ENCODE measurements at regions not wholly inside any gene's neighbourhood (a gene's known extent, or its start where the extent isn't known, plus 50 kb on each side); places are given as distances from the start of the nearest gene placed in this dataset.
"Not testable (repeated sequence)": the region's sequence is repeated elsewhere in the genome, so short reads cannot be mapped to it uniquely, and the experiment has no call there.

DNA sequence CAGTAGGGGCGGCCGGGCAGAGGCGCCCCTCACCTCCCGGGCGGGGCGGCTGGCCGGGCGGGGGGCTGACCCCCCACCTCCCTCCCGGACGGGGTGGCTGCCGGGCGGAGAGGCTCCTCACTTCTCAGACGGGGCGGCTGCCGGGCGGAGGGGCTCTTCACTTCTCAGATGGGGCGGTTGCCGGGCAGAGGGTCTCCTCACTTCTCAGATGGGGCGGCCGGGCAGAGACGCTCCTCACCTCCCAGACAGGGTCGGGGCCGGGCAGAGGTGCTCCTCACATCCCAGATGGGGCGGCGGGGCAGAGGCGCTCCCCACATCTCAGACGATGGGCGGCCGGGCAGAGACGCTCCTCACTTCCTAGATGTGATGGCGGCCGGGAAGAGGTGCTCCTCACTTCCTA lies 389.8 kb downstream of the DSEL start:
- H4K8ac ChIP-seq (ENCODE audit: extremely low read depth, insufficient read depth, low read length); H2BK120ac ChIP-seq (replicated peaks; ENCODE audit: low read depth, low read length); POLR2A ChIA-PET (ENCODE audit: partially characterized antibody); H4K5ac ChIP-seq (ENCODE audit: insufficient read length, low read depth, low read length); H3K79me2 ChIP-seq (ENCODE audit: control insufficient read depth in 1 of 2, insufficient read depth in 2 of 2, low read length in 2 of 2); H2BK20ac ChIP-seq (ENCODE audit: low read length); H3K4me3 ChIP-seq (ENCODE audit: extremely low read depth in 1 of 4, insufficient read depth in 2 of 4, low read depth in 3 of 4, low read length in 4 of 4); H2AK5ac ChIP-seq (ENCODE audit: low read depth, low read length); H2BK15ac ChIP-seq (ENCODE audit: low read length); H3K79me1 ChIP-seq (ENCODE audit: low read depth, low read length); H3K36me3 ChIP-seq (ENCODE audit: control insufficient read depth in 2 of 4, insufficient read depth in 4 of 4, low read length in 3 of 4); H3K23ac ChIP-seq (ENCODE audit: insufficient read length); H3K23me2 ChIP-seq (ENCODE audit: low read depth, low read length); H2AFZ ChIP-seq (ENCODE audit: low read length); DNase-seq (ENCODE audit: low read depth in 1 of 2, low spot score in 2 of 2); H3K14ac ChIP-seq (ENCODE audit: insufficient read length); H3K27me3 ChIP-seq (replicated peaks in 1 of 4; ENCODE audit: control insufficient read depth in 3 of 4, extremely low read depth in 1 of 4, insufficient read depth in 3 of 4, low read length in 3 of 4); H4K20me1 ChIP-seq (replicated peaks in 1 of 2; ENCODE audit: control insufficient read depth in 1 of 2, insufficient read depth in 2 of 2, low read length in 2 of 2); H3K4me1 ChIP-seq (replicated peaks in 1 of 4; ENCODE audit: control insufficient read depth in 3 of 4, insufficient read depth in 4 of 4, low read length in 3 of 4); CTCF ChIA-PET (ENCODE audit: partially characterized antibody); H3K4me2 ChIP-seq (ENCODE audit: insufficient read depth in 1 of 2, low read depth in 2 of 2, low read length in 2 of 2); H2BK12ac ChIP-seq (ENCODE audit: low read depth, low read length); H3K9ac ChIP-seq (replicated peaks in 1 of 4; ENCODE audit: extremely low read depth in 1 of 4, low read depth in 3 of 4, low read length in 3 of 4); H4K91ac ChIP-seq (replicated peaks; ENCODE audit: insufficient read length, low read length); H3K18ac ChIP-seq (ENCODE audit: extremely low read depth, low read length); H3K9me3 ChIP-seq (ENCODE audit: insufficient read depth in 2 of 2, low read depth in 1 of 2, low read length in 1 of 2); H3K4ac ChIP-seq (replicated peaks; ENCODE audit: insufficient read length, low read depth, low read length); FAIRE-seq; H3K27ac ChIP-seq (ENCODE audit: low read depth, low read length); H2BK5ac ChIP-seq (ENCODE audit: low read depth, low read length); H3K56ac ChIP-seq (replicated peaks; ENCODE audit: insufficient read length, low read depth, low read length): not testable (repeated sequence)
- whole genome bisulfite sequencing, 2 experiments (ENCODE audit: extremely low coverage in 1 of 2, insufficient coverage in 1 of 2, insufficient read length in 1 of 2, insufficient replicate concordance in 2 of 2, low coverage in 1 of 2, low lambda C conversion rate in 2 of 2, missing lambda C conversion rate in 1 of 2): no CpG with 5 or more reads among the region's 32 CpGs

Measured in H1 (cell line).